ENCODE measurements at regions not wholly inside any gene's neighbourhood (a gene's known extent, or its start where the extent isn't known, plus 50 kb on each side); places are given as distances from the start of the nearest gene placed in this dataset.
A peak's percentile ranks its signal among the peaks of the same experiment; 100 is the strongest.

DNA sequence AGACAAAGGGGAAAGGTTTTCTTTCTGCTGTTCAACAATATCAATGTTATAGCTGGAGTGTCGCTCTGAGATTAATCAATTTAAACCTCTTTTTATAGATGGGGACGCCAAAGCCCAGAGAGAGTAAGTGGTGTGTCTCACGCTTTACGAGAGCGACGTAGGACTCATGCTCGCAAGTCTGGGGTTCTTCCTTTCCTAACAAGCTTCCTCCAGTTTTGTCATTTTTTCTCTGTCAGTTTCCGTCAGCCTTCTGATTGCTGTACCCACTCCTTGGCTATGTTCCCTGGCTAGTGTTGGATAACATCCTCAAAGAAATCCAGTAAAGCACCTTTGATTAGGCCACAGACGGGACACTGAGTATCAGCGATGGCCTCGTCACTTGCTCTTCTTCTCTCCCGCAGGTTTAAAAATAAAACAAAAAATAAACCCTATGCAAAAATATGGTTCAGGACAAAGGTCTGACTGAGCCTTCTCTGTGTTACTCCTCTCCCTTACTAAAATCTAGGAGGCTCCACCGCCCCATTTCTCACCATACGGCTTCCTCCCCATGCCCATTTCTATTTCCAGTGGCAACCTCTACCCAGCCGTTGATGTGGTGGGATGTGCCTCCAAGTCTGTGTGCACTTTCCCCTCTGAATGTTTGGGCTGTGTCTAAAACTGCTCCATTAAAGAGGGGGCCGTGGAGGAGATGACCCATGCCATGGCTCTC is 172.7 kb upstream of the PARP11 start:
- Histone ChIP-seq H3K9me3 (ENCODE audit: insufficient read depth, low read depth, low read length) (no peaks in the 10 kb centered on the region), H3K9ac (ENCODE audit: low read depth, low read length) (no peak overlapping the region), H3K27ac (ENCODE audit: low read depth, low read length) (no peak overlapping the region), H3K4me3 (ENCODE audit: low read length) (no peak overlapping the region), H3K4me1 (ENCODE audit: insufficient read depth, low read length) (no peaks in the 10 kb centered on the region), H3K27me3 (ENCODE audit: insufficient read depth, low read length) (no peaks in the 10 kb centered on the region), H3K36me3 (ENCODE audit: insufficient read depth, low read length) (no peaks in the 10 kb centered on the region)
- 93% methylated on average over 16 of the region's 16 CpGs for WGBS

DNA sequence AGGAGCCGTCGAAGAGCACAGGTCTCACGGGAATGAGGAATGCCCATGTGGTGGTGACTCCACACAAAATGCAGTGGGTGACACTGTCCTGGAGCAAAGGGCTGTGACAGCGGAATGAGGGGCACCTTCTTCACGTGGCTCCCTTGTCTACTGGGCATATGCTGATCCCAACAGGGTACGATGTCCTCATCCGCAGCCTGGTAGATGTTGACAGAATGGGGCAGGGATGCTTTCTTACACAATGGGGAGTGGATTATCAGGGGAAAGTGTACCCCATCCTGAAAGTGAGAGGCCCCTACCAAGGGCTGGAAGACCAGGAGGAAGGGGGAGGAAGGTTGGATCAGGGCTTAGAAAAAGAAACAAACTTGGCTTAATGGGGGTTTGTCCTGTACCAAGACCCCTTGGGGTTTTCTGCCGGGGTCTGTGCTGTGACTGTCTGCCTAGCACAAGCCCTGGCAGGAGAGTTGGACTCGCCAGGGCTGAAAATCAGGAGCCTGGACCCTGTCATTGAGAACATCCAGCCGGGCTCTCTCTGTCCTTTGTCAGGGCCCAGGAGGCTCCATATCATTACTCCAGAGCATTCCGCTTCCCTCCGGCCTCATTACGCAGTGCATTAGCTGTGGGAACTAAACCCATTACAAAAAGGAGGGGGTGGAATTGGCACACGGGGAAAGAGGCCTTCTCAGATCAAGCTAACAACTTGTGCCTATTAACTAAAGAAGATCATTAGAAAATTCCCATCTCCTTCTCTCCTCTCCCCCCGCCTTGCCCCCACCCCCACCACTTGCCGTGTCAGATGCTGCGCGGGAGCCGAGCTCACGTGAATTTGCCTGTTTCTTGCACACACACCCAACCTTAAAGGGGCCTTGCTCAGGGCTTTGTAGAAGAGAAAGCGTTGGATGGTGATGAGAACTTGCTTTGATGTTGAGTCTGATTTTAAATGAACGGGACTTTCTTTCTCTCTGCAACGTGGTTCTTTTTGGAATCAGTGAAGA is 171.8 kb upstream of the PARP11 start:
- 92% methylated on average over 22 of the region's 23 CpGs for WGBS
- Histone ChIP-seq H3K9me3 (ENCODE audit: insufficient read depth, low read depth, low read length) (no peaks in the 10 kb centered on the region), H3K4me1 (ENCODE audit: insufficient read depth, low read length) (no peaks in the 10 kb centered on the region)

DNA sequence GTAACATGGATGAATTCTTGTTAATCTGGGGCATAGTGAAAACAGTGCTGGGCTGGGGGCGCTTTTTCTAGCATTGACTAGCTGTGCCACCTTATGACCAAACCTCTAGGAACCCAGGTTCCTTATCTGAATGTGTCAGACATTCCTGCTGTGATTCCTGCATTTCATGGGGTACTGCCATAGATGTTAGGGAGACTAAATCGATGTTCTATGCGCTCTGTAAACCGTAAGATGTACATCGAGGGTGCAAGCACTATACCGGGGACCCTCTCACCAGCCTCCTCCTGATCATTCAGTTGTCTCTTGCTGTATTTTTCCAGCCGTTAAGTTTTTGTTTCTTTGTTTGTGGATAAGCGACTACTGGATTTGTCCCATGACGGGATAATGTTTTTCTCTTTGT is 170.9 kb upstream of the PARP11 start:
- no peak overlapping the region for H3K27ac ChIP-seq (ENCODE audit: low read depth, low read length)
- no peaks in the 10 kb centered on the region for H3K36me3 ChIP-seq (ENCODE audit: insufficient read depth, low read length)
- H3K4me3 ChIP-seq (ENCODE audit: low read length) = no peak overlapping the region
- WGBS = 96% methylated on average over 7 of the region's 9 CpGs
- H3K27me3 ChIP-seq (ENCODE audit: insufficient read depth, low read length) = no peaks in the 10 kb centered on the region
- H3K9ac ChIP-seq (ENCODE audit: low read depth, low read length) = no peak overlapping the region
- H3K4me1 ChIP-seq (ENCODE audit: insufficient read depth, low read length) = no peaks in the 10 kb centered on the region
- no peaks in the 10 kb centered on the region for H3K9me3 ChIP-seq (ENCODE audit: insufficient read depth, low read depth, low read length)

More for the DNA sequence above, 171.8 kb upstream of the PARP11 start:
- Histone ChIP-seq H3K36me3 (ENCODE audit: insufficient read depth, low read length) (no peaks in the 10 kb centered on the region), H3K4me3 (ENCODE audit: low read length) (no peak overlapping the region), H3K27me3 (ENCODE audit: insufficient read depth, low read length) (no peaks in the 10 kb centered on the region), H3K27ac (ENCODE audit: low read depth, low read length) (no peak overlapping the region), H3K9ac (ENCODE audit: low read depth, low read length) (no peak overlapping the region)

DNA sequence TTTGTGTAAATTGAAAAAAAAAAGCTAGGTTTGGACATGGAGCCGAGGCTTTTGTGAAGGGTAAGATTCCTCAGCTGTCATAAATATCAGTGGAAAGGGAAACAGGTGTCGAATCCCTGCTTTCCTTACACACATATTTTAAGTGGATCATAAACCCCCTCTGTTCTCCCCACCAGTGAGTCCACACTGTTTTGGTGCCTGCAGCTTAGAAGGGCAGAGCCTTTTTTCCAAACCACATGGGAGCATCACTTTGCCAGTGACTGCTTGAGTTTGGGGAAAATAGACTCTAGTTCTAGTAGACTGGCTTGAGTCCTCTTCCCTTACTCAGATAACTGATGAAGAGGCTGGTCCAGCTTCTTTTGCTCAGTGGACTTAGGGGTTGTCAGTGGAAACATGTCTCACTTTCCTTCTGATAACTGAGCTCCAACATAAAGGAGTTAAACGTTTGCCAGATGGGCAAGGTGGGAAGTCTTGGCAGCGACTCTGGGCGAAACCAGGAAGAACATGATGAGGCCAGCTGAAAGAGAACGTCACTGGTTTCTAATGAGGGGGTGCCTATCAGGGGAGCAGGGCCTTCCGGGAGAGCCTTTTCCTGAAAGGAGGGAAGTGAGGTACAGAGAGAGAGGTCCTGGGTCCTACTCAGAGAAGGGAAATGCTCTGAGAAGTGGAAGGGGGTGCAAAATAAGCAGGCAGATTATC is 168.1 kb upstream of the PARP11 start:
- Histone ChIP-seq H3K9me3 (ENCODE audit: insufficient read depth, low read depth, low read length) (no peaks in the 10 kb centered on the region), H3K4me1 (ENCODE audit: insufficient read depth, low read length) (no peaks in the 10 kb centered on the region), H3K4me3 (ENCODE audit: low read length) (no peak overlapping the region), H3K27me3 (ENCODE audit: insufficient read depth, low read length) (no peaks in the 10 kb centered on the region), H3K27ac (ENCODE audit: low read depth, low read length) (no peak overlapping the region), H3K36me3 (ENCODE audit: insufficient read depth, low read length) (no peaks in the 10 kb centered on the region), H3K9ac (ENCODE audit: low read depth, low read length) (no peak overlapping the region)
- WGBS = 92% methylated on average over 7 of the region's 7 CpGs

DNA sequence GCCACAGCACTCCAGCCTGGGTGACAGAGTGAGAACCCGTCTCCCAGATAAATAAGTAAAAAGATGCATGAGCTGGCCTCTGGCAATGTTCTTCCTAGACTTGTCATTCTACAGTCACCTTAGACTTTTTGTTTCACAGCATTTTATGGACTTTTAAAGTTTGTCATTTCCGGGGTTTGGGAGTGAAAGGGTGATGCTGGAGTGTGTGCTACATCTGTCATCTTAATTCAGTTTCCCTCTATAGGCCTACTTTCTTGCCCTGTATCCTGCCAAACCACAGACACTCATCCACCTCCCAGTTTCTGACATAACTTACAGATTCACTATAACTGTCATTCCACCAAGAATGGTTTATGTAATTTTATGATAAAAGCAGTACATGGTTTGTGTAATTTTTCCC is 166.7 kb upstream of the PARP11 start:
- Histone ChIP-seq H3K4me3 (ENCODE audit: low read length) (no peak overlapping the region), H3K27me3 (ENCODE audit: insufficient read depth, low read length) (no peaks in the 10 kb centered on the region), H3K9ac (ENCODE audit: low read depth, low read length) (no peak overlapping the region), H3K4me1 (ENCODE audit: insufficient read depth, low read length) (no peaks in the 10 kb centered on the region), H3K36me3 (ENCODE audit: insufficient read depth, low read length) (no peaks in the 10 kb centered on the region), H3K9me3 (ENCODE audit: insufficient read depth, low read depth, low read length) (no peaks in the 10 kb centered on the region), H3K27ac (ENCODE audit: low read depth, low read length) (no peak overlapping the region)
- 95% methylated on average over 1 of the region's 2 CpGs for WGBS

DNA sequence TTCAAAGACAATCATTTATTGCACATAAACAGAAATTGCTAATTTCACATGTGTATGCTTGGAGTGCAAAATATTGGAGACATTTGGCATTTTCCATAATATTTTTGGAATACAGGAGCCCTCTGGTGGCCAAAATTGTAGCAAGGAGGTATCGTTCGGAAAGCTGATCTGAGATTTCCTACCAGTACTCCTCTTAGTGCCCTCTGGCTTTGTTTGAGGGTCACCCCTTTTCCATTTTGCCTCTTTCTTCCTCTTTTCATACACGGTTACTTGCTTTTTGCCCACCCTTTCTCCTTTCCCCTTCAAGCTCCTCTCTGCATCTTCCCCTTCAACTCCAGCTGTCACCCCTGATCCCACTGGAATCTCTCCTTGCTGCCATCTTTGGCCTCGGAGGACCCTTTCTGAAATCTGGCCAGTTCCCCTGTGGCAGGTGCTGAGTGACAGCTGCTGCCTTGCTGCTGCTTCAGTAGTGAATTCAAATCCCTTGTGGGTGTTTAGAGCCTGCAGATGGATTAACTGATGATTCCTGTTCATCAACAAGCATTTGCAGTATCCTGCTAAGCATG is 164.6 kb upstream of the PARP11 start:
- WGBS = 38% methylated on average over 4 of the region's 4 CpGs
- Histone ChIP-seq H3K27me3 (ENCODE audit: insufficient read depth, low read length) (no peaks in the 10 kb centered on the region), H3K9ac (ENCODE audit: low read depth, low read length) (no peak overlapping the region), H3K9me3 (ENCODE audit: insufficient read depth, low read depth, low read length) (no peaks in the 10 kb centered on the region), H3K36me3 (ENCODE audit: insufficient read depth, low read length) (no peaks in the 10 kb centered on the region), H3K27ac (ENCODE audit: low read depth, low read length) (no peak overlapping the region), H3K4me1 (ENCODE audit: insufficient read depth, low read length) (peaks cover 5% of the 10 kb centered on the region; the same call in 1 of the 2 replicates), H3K4me3 (ENCODE audit: low read length) (no peak overlapping the region)

DNA sequence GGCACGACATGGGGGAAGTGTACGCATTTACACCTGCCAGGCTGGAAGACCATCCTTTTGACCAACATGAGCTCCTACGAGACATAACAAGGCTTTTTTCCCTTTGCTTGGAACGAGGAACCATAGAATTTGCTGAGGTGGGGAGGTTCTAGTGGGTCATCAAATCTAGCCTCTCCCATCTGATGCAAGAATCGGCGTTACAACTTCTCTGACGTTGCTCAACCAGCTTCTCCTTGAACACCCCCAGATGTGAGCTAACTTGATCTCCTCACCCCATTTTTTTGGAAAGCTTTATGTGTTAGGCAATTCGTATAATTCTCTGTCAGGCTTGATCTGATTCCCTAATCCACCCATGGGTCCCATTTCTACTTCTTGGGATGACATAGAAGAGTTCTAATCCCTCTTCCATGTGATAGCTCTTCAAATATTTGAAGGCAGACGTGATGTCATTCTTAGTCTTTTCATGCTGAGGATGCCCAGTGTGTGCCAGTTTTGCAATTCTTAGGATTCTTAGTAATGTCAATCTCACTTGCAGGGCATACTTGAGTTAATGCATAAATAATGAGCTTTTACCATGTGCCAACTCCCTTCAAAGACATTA is 163.6 kb upstream of the PARP11 start:
- no peak overlapping the region for H3K4me3 ChIP-seq (ENCODE audit: low read length)
- 94% methylated on average over 9 of the region's 9 CpGs for WGBS
- peaks cover 5% of the 10 kb centered on the region; the same call in 1 of the 2 replicates for H3K4me1 ChIP-seq (ENCODE audit: insufficient read depth, low read length)
- H3K27me3 ChIP-seq (ENCODE audit: insufficient read depth, low read length) = no peaks in the 10 kb centered on the region; the same call in 1 of the 2 replicates
- no peak overlapping the region for H3K27ac ChIP-seq (ENCODE audit: low read depth, low read length)
- H3K9me3 ChIP-seq (ENCODE audit: insufficient read depth, low read depth, low read length) = no peaks in the 10 kb centered on the region
- H3K9ac ChIP-seq (ENCODE audit: low read depth, low read length) = no peak overlapping the region
- H3K36me3 ChIP-seq (ENCODE audit: insufficient read depth, low read length) = no peaks in the 10 kb centered on the region

DNA sequence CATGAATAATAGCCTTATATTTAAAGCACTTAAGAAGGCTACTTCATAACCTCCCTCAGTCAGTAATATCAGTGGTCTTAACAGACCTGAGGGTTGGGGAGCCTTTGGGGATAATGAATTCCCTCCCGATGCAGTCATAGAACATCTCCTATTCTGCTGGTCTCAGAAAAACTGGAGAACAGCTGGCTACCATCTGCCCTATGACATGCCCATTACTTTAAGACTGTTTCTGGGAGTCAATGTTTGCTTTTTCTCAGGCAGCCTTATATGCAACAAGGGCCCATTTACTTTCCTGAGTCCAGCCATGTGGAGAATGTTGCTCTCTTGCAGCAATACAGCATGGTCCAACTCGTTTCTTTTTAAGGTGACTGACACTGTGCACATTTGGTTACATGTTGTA is 161.7 kb upstream of the PARP11 start:
- Histone ChIP-seq H3K9me3 (ENCODE audit: insufficient read depth, low read depth, low read length) (no peaks in the 10 kb centered on the region), H3K4me3 (ENCODE audit: low read length) (no peak overlapping the region), H3K36me3 (ENCODE audit: insufficient read depth, low read length) (no peaks in the 10 kb centered on the region), H3K4me1 (ENCODE audit: insufficient read depth, low read length) (peaks cover 15% of the 10 kb centered on the region; the same call in 1 of the 2 replicates), H3K27ac (ENCODE audit: low read depth, low read length) (no peak overlapping the region), H3K9ac (ENCODE audit: low read depth, low read length) (no peak overlapping the region), H3K27me3 (ENCODE audit: insufficient read depth, low read length) (peaks cover 4% of the 10 kb centered on the region)
- 93% methylated on average over 2 of the region's 2 CpGs for WGBS

DNA sequence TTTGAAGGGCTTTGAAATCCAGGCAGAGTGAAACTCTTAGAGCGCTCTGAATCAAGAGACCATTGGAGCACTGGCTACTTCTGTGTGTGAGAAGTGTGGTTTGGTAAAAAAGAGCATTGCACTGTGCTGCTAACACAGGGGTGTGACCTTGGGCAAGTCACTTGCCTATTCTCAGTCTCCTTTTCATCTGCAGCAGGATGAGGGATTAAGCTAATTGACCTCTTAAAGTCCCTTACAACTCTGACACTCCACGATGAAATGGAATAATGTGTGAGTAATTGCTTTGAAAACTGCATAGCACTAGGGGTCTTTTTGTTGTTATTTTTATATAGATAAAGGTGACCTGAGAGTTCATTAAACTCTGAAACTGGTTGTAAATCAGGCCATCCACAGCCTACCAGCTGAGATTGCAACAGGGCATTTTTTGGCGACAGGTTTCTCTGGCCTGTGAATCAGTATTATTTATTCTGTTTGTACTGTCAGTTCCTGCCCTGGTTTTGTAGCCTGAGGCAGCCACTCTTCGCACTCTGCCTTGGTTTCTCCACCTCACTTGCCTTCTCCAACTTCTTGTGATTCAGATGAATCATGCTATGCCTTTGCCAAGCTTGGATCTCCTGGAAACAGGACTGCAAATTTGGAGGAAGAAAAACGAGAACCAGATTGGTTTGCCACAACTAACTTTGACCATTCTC is 159.9 kb upstream of the PARP11 start:
- no peak overlapping the region for H3K4me3 ChIP-seq (ENCODE audit: low read length)
- no peak overlapping the region for H3K9ac ChIP-seq (ENCODE audit: low read depth, low read length)
- no peak overlapping the region for H3K27ac ChIP-seq (ENCODE audit: low read depth, low read length)
- H3K4me1 ChIP-seq (ENCODE audit: insufficient read depth, low read length) = peaks cover 18% of the 10 kb centered on the region; the same call in 1 of the 2 replicates
- no peaks in the 10 kb centered on the region for H3K9me3 ChIP-seq (ENCODE audit: insufficient read depth, low read depth, low read length)
- H3K27me3 ChIP-seq (ENCODE audit: insufficient read depth, low read length) = peaks cover 13% of the 10 kb centered on the region
- 63% methylated on average over 4 of the region's 5 CpGs for WGBS
- H3K36me3 ChIP-seq (ENCODE audit: insufficient read depth, low read length) = no peaks in the 10 kb centered on the region

DNA sequence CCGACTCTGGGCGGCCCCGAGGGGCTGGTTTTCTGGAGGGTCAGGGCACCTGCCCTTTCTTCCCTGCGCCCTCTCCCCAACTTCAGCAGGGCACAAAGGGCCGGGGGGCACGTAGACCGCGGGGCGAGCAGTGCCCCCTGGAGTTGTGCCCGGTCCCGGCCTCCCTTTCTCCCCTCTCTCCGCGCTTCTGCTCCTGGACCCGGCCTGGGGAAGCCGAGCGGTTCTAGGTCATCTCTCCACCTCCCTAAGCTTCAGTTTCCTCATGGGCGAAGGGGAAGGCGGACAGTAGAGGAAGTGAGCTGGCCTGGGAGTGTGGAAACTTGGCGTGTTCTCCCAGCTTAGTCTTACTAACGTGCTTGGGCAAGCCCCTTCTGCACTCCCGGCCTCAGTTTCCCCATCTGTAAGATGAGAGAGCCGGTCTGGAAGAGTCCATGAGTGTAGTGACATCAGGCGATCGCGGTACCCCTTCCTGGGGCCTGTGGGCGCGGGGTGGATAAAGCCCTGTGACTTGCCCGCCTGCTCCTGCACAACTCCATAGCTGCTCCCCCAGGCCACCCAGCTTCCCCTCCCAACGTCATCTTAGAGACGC is 158.6 kb upstream of the PARP11 start:
- H3K4me3 ChIP-seq (ENCODE audit: low read length) = no peak overlapping the region
- peak overlapping the region; percentile 91 for H3K27ac ChIP-seq (ENCODE audit: low read depth, low read length)
- peaks cover 20% of the 10 kb centered on the region for H3K27me3 ChIP-seq (ENCODE audit: insufficient read depth, low read length)
- peak overlapping the region; percentile 49 for H3K9ac ChIP-seq (ENCODE audit: low read depth, low read length)
- 71% methylated on average over 30 of the region's 30 CpGs for WGBS
- H3K36me3 ChIP-seq (ENCODE audit: insufficient read depth, low read length) = no peaks in the 10 kb centered on the region
- H3K4me1 ChIP-seq (ENCODE audit: insufficient read depth, low read length) = peaks cover 28% of the 10 kb centered on the region
- H3K9me3 ChIP-seq (ENCODE audit: insufficient read depth, low read depth, low read length) = no peaks in the 10 kb centered on the region
